Stimulated activated CD4-positive, alpha-beta T cell treated with anti-CD3 and anti-CD28 coated beads, Interleukin-15, amount 100 ng/mL, for 48 hours (primary cell): ENCODE measurements at regions not wholly inside any gene's neighbourhood (a gene's known extent, or its start where the extent isn't known, plus 50 kb on each side); places are given as distances from the start of the nearest gene placed in this dataset.

Experiments used
- DNase-seq, 2 donors: peaks; one replicate each; pipeline ENCODE4 v3.0.0-alpha.2; 2020; ENCODE audit warnings: low read depth in 2 of 2

- no peak for DNase-seq
These were observed 406.1 kb upstream of the MARCKS start for GRCh38 chr6:113451049-113451448.

- no peak for DNase-seq
These were observed 399.9 kb upstream of the MARCKS start for GRCh38 chr6:113457198-113457597.

GRCh38 chr6:113457751-113458150 is 399.4 kb upstream of the MARCKS start:
- no peak for DNase-seq

- no peak for DNase-seq
These were observed 398.7 kb upstream of the MARCKS start for GRCh38 chr6:113458368-113459010.

GRCh38 chr6:113461153-113461932 is 395.8 kb upstream of the MARCKS start:
- DNase-seq = no peak

- DNase-seq = no peak
These were observed 392.6 kb upstream of the MARCKS start for GRCh38 chr6:113464536-113464935.

- no peak for DNase-seq
These were observed 392.2 kb upstream of the MARCKS start for GRCh38 chr6:113464960-113465359.

GRCh38 chr6:113466526-113466925 is 390.6 kb upstream of the MARCKS start:
- DNase-seq = no peak

GRCh38 chr6:113475392-113475791 is 381.8 kb upstream of the MARCKS start:
- DNase-seq = no peak

- DNase-seq = no peak
These were observed 380.0 kb upstream of the MARCKS start for GRCh38 chr6:113476937-113477839.

GRCh38 chr6:113480616-113481015 is 376.5 kb upstream of the MARCKS start:
- no peak for DNase-seq

GRCh38 chr6:113481458-113481857 is 375.7 kb upstream of the MARCKS start:
- DNase-seq = no peak

- no peak for DNase-seq
These were observed 375.2 kb upstream of the MARCKS start for GRCh38 chr6:113481910-113482309.

- DNase-seq = no peak
These were observed 374.4 kb upstream of the MARCKS start for GRCh38 chr6:113482771-113483170.

- no peak for DNase-seq
These were observed 370.9 kb upstream of the MARCKS start for GRCh38 chr6:113486199-113486598.

- DNase-seq = no peak
These were observed 369.6 kb upstream of the MARCKS start for GRCh38 chr6:113487489-113488058.

- no peak for DNase-seq
These were observed 369.1 kb upstream of the MARCKS start for GRCh38 chr6:113488061-113488460.

GRCh38 chr6:113488812-113489685 is 368.1 kb upstream of the MARCKS start:
- no peak for DNase-seq

GRCh38 chr6:113489952-113490746 is 367.0 kb upstream of the MARCKS start:
- no peak for DNase-seq

- DNase-seq = no peak
These were observed 365.8 kb upstream of the MARCKS start for GRCh38 chr6:113491376-113491775.
